ENCODE measurements at regions not wholly inside any gene's neighbourhood (a gene's known extent, or its start where the extent isn't known, plus 50 kb on each side); places are given as distances from the start of the nearest gene placed in this dataset.

DNA sequence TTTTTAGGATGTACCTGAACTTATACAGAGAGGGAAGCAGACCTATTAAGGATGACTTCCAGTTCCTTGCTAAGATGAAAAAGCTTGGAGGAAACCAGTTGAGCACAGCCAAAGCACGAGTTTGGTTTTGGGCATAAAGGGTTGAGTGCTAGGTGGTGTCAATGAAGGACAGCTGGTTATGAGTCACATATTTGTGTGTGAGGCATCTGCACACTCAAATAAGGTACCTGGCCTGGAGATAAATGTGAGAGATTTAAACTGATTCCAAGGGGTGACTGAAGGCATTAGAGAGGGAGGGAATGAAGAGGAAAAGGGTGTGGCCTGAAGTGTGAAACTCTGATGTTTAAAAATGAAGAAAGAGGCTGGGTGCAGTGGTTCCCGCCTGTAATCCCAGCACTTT lies 486.7 kb downstream of the DIPK2A start:
- TF ChIP-seq CTCF (conservative IDR thresholded peaks at IDR 0.05 in 1 of 2, IDR thresholded peaks at IDR 0.05 in 1 of 2; ENCODE audit: extremely low read depth in 1 of 2, insufficient read depth in 1 of 2, low read depth in 1 of 2, low read length in 2 of 2) = no peak
- no peak for TF ChIP-seq EZH2 (IDR thresholded peaks at IDR 0.05; ENCODE audit: borderline replicate concordance, low read length)
